SK-N-SH (cell line): ENCODE measurements at regions not wholly inside any gene's neighbourhood (a gene's known extent, or its start where the extent isn't known, plus 50 kb on each side); places are given as distances from the start of the nearest gene placed in this dataset.
A peak's percentile ranks its signal among the peaks of the same experiment; 100 is the strongest.

Source experiments
- CTCF ChIA-PET: fragments of 300-600, 350-600 bp; formaldehyde crosslinking; extraction: SDS; loops from one replicate; lab custom pipeline; 2021; lab: Yijun Ruan, JAX
- POLR2A ChIA-PET: fragments of 350-600 bp; sonication (Branson Sonifier 250); formaldehyde crosslinking; extraction: SDS; loops from one replicate; lab custom pipeline; 2020; ENCODE audit warnings: antibody characterized with exemption, inconsistent platforms; lab: Yijun Ruan, JAX
- DNase-seq: peaks from one replicate; pipeline ENCODE4 v3.0.0; 2012
- H2AFZ ChIP-seq: fragments of 200-600 bp; sonication (generic); 2 replicates; pipeline ENCODE4 v1.8.1; 2016; ENCODE audit warnings: antibody characterized with exemption, mild to moderate bottlenecking, low read depth
- H3F3A ChIP-seq: fragments of 200-600 bp; sonication (generic); replicated peaks from 2 replicates; pipeline ENCODE3; 2016; ENCODE audit warnings: antibody characterized with exemption, mild to moderate bottlenecking; ENCODE audit not compliant: insufficient read depth
- H3K27ac ChIP-seq, 2 experiments: fragments of 200-500 bp in 1 of 2; fragments of 200-600 bp in 1 of 2; sonication (Bioruptor generic) in 1 of 2; sonication (generic), shearing (Covaris generic) in 1 of 2; 2 replicates each; pipeline versions ENCODE4 v1.5.1 to v1.6.1; 2014 to 2016; ENCODE audit warnings: low read depth in 2 of 2, inconsistent platforms in 1 of 2, low read length in 1 of 2, mild to moderate bottlenecking in 1 of 2, mixed read lengths in 1 of 2
- H3K27me3 ChIP-seq: fragments of 200-600 bp; sonication (generic), shearing (Covaris generic); 2 replicates; pipeline ENCODE4 v1.6.1; 2016; ENCODE audit warnings: mixed run types; ENCODE audit not compliant: insufficient read depth
- H3K36me3 ChIP-seq, 2 experiments: fragments of 200-500 bp in 1 of 2; fragments of 200-600 bp in 1 of 2; sonication (Bioruptor generic) in 1 of 2; sonication (generic) in 1 of 2; replicated peaks in 1 of 2; 2 replicates each; pipeline versions ENCODE3 to v1.5.1; 2014 to 2016; ENCODE audit warnings: low read length in 1 of 2, mild to moderate bottlenecking in 1 of 2; ENCODE audit not compliant: insufficient read depth in 2 of 2, control insufficient read depth in 1 of 2
- H3K4me1 ChIP-seq, 2 experiments: fragments of 200-500 bp in 1 of 2; fragments of 200-600 bp in 1 of 2; sonication (Bioruptor generic) in 1 of 2; sonication (generic), shearing (Covaris generic) in 1 of 2; 2 replicates each; pipeline versions ENCODE4 v1.5.1 to v1.6.1; 2014 to 2016; ENCODE audit warnings: low read depth in 1 of 2, low read length in 1 of 2, mixed run types in 1 of 2; ENCODE audit not compliant: insufficient read depth in 2 of 2, control insufficient read depth in 1 of 2
- H3K4me2 ChIP-seq: fragments of 200-600 bp; sonication (generic), shearing (Covaris generic); 2 replicates; pipeline ENCODE4 v1.6.1; 2017; ENCODE audit warnings: mixed run types
- H3K4me3 ChIP-seq, 2 experiments: fragments of 200-500 bp in 1 of 2; fragments of 200-600 bp in 1 of 2; sonication (Bioruptor generic) in 1 of 2; sonication (generic), shearing (Covaris generic) in 1 of 2; 2 replicates each; pipeline versions ENCODE4 v1.5.1 to v1.8.1; 2014 to 2016; ENCODE audit warnings: low read depth in 2 of 2, inconsistent platforms in 1 of 2, low read length in 1 of 2, mild to moderate bottlenecking in 1 of 2, mixed read lengths in 1 of 2, moderate library complexity in 1 of 2
- H3K79me2 ChIP-seq: fragments of 200-600 bp; sonication (generic); 2 replicates; pipeline ENCODE4 v1.8.1; 2017; ENCODE audit warnings: mild to moderate bottlenecking; ENCODE audit not compliant: insufficient read depth
- H3K9ac ChIP-seq: fragments of 200-600 bp; sonication (generic); 2 replicates; pipeline ENCODE4 v1.6.1; 2017; ENCODE audit warnings: mixed run types
- H3K9me2 ChIP-seq: fragments of 200-600 bp; sonication (generic); 2 replicates; pipeline ENCODE4 v1.6.1; 2017; ENCODE audit warnings: mixed run types
- H3K9me3 ChIP-seq: fragments of 200-600 bp; sonication (generic); 2 replicates; pipeline ENCODE4 v1.6.1; 2017; ENCODE audit warnings: mixed run types, mild to moderate bottlenecking, moderate library complexity
- H4K20me1 ChIP-seq: fragments of 200-600 bp; sonication (generic); 2 replicates; pipeline ENCODE4 v1.6.1; 2017; ENCODE audit warnings: mild to moderate bottlenecking, mixed run types; ENCODE audit not compliant: insufficient read depth
- FOSL2 ChIP-seq: IDR thresholded peaks from 2 replicates; pipeline ENCODE4 v1.4.0; 2012; ENCODE audit warnings: low read depth, mild to moderate bottlenecking, moderate library complexity, borderline replicate concordance
- GATA2 ChIP-seq: sonication (generic); formaldehyde crosslinking; IDR thresholded peaks from 2 replicates; pipeline ENCODE4 v1.5.0; 2020; ENCODE audit warnings: mild to moderate bottlenecking, missing genetic modification reagents
- JUND ChIP-seq: IDR thresholded peaks from 2 replicates; pipeline ENCODE4 v1.4.0; 2012
- MEF2A ChIP-seq: IDR thresholded peaks from 2 replicates; pipeline ENCODE4 v1.4.0; 2012; ENCODE audit warnings: low read depth, borderline replicate concordance
- MXI1 ChIP-seq: IDR thresholded peaks from 2 replicates; pipeline ENCODE4 v1.6.1; 2012; ENCODE audit warnings: mild to moderate bottlenecking, low read depth, low read length, improper control_type of control experiment
- NFIC ChIP-seq: IDR thresholded peaks from 2 replicates; pipeline ENCODE4 v1.4.0; 2012; ENCODE audit warnings: borderline replicate concordance
- POLR2AphosphoS5 ChIP-seq: IDR thresholded peaks from 2 replicates; pipeline ENCODE4 v1.6.1; 2012; ENCODE audit warnings: low read depth, low read length
- RCOR1 ChIP-seq: fragments of 150-350 bp; IDR thresholded peaks from 2 replicates; pipeline ENCODE4 v1.6.1; 2017; ENCODE audit warnings: antibody characterized with exemption, low read length
- RFX5 ChIP-seq: IDR thresholded peaks from 2 replicates; pipeline ENCODE4 v1.6.1; 2012; ENCODE audit warnings: mild to moderate bottlenecking, improper control_type of control experiment, low read length
- RXRA ChIP-seq: IDR thresholded peaks from 2 replicates; pipeline ENCODE4 v1.4.0; 2012; ENCODE audit warnings: low read depth, mild to moderate bottlenecking, borderline replicate concordance
- YY1 ChIP-seq: IDR thresholded peaks from 2 replicates; pipeline ENCODE4 v1.4.0; 2012; ENCODE audit warnings: low read depth, mild to moderate bottlenecking
- WGBS: methylation state at CpG from one replicate; pipeline ENCODE4 v1.1.6; 2017; ENCODE audit warnings: low lambda C conversion rate; 5-methylcytosine and 5-hydroxymethylcytosine counted together
- TF ChIP-seq, protein P1 (sequence below): IDR thresholded peaks from 2 replicates; pipeline ENCODE4; 2012

DNA sequence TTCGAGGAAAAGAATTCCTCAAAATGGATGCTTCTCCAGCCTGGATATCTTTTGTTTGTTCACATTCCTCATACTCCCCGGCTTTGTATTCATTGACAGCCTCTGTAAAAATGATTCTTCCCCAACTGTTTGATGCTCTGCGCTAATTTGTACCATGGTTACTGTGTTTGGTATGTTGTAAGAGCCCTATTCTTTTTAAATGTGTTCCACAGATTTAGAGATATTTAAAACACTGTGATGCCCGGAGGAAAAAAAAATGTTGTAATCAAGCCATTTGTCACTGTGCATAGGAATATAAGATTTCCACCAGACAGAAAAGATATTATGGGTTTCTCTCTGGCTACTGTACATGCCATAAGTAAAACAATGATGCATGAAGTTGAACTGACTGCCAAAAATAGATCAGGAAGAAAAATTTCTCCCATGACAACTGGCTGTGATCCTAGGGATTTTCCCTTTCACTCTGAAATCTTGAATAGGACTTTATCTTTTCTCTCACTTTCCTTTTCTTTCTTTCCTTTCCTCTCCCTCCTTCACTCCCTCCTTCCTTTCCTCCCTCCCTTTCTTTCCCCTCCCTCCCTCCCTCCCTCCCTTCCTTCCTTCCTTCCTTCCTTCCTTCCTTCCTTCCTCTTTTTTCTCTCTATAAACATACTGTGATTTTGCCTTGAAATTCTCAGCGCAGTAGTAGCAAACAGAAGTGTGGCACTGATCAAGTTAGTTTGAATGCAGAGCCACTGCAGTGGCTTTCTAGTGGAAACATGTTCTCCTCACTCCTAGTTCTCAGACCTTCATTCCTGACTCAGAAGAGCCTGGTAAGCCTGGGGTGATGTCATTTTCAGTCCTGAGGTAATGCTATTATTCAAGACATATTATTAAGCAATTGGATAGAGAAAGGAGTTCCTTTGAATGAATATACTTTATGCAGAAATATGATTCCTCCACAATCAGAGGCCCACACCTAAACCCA is 254.9 kb upstream of the TBL1XR1 start:
- CTCF ChIA-PET = interaction anchor here (0.7 to 1.1 kb wide), 3 partner anchors 10 to 876 kb away, joined by 3 to 4 read pairs (median 3); no protein-coding TSS in a partner anchor
- no peaks in the 10 kb centered on the region for H3K27me3 ChIP-seq
- H2AFZ ChIP-seq = peak overlapping the region; percentile 61; the same call in 1 of the 2 replicates
- peak overlapping the region; percentile 39; the same call in 1 of the 2 replicates for H3K4me2 ChIP-seq
- H3K9me3 ChIP-seq = no peaks in the 10 kb centered on the region
- POLR2A ChIA-PET = no interaction called here
- no peaks in the 10 kb centered on the region for H3K36me3 ChIP-seq
- peaks cover 8 to 19% of the 10 kb centered on the region in 2 experiments; a peak in 3 of 4 replicates for H3K4me1 ChIP-seq
- peak overlapping the region; percentile 74 to 79 for H3K27ac ChIP-seq
- no peaks in the 10 kb centered on the region for H3K79me2 ChIP-seq
- peaks cover 8% of the 10 kb centered on the region for H3F3A ChIP-seq
- TF ChIP-seq RCOR1 = peak; percentile 36
- no peak for TF ChIP-seq POLR2AphosphoS5
- peak; percentile 86 for TF ChIP-seq MEF2A
- TF ChIP-seq, protein P1, sequence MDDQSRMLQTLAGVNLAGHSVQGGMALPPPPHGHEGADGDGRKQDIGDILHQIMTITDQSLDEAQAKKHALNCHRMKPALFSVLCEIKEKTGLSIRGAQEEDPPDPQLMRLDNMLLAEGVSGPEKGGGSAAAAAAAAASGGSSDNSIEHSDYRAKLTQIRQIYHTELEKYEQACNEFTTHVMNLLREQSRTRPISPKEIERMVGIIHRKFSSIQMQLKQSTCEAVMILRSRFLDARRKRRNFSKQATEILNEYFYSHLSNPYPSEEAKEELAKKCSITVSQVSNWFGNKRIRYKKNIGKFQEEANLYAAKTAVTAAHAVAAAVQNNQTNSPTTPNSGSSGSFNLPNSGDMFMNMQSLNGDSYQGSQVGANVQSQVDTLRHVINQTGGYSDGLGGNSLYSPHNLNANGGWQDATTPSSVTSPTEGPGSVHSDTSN = peak; percentile 61; the same call in 1 of the 2 replicates
- peak; percentile 55 for TF ChIP-seq GATA2 (CRISPR knock-in tag)
- TF ChIP-seq RXRA = no peak
- no peak for TF ChIP-seq YY1
- peak; percentile 19; the same call in 1 of the 2 replicates for TF ChIP-seq JUND
- TF ChIP-seq MXI1 = no peak
- TF ChIP-seq NFIC = peak; percentile 49; the same call in 1 of the 2 replicates
- peak; percentile 40; the same call in 1 of the 2 replicates for TF ChIP-seq FOSL2
- 36% methylated on average over 5 of the region's 5 CpGs for WGBS
- H3K9me2 ChIP-seq = no peaks in the 10 kb centered on the region
- peak overlapping the region; percentile 54; the same call in 1 of the 2 replicates for H3K9ac ChIP-seq
- H4K20me1 ChIP-seq = no peaks in the 10 kb centered on the region
- H3K4me3 ChIP-seq = no peak overlapping the region
- peak; percentile 36 for DNase-seq

DNA sequence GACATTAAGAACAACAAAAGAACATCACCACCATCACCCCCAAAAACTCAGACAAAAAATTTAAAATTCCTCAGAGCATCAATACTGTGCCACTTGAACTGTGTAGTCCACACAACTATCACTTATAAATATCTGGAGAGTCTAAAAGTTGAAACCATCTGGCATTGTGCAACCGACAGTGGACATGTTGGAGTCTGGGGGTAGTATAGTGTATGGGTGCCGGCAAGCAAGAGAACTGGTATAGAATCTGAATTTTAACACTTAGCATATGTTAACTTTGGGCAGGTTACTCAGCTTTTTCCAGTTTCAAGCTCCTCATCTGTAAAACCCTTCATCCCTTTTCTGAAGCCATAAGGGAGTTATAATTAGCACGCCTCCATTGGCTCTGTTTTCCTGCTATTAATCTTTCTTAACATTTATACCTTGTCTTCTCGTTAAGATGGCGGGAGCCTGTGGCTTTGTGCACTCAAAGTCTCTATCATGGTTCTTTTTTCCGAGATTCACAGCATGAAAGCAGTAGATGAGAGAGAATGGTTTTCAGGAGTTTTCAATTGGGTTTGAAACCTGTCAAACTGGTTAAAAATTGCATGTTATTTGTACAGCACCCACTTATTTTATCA is 255.7 kb upstream of the TBL1XR1 start:
- no peak overlapping the region for H3K4me3 ChIP-seq
- 96% methylated on average over 6 of the region's 6 CpGs for WGBS
- POLR2A ChIA-PET = no interaction called here
- no peaks in the 10 kb centered on the region for H3K27me3 ChIP-seq
- H3K4me2 ChIP-seq = no peak overlapping the region; the same call in 1 of the 2 replicates
- no peak overlapping the region; the same call in 1 of the 2 replicates for H3K9ac ChIP-seq
- peaks cover 8 to 19% of the 10 kb centered on the region in 2 experiments; a peak in 3 of 4 replicates for H3K4me1 ChIP-seq
- no peaks in the 10 kb centered on the region for H4K20me1 ChIP-seq
- DNase-seq = no peak
- peak overlapping the region; percentile 74 to 79 for H3K27ac ChIP-seq
- CTCF ChIA-PET = no interaction called here
- H3K9me3 ChIP-seq = no peaks in the 10 kb centered on the region
- no peak for TF ChIP-seq RFX5
- H3K79me2 ChIP-seq = no peaks in the 10 kb centered on the region
- no peak overlapping the region for H2AFZ ChIP-seq
- peaks cover 8% of the 10 kb centered on the region for H3F3A ChIP-seq
- H3K36me3 ChIP-seq = no peaks in the 10 kb centered on the region
- no peaks in the 10 kb centered on the region for H3K9me2 ChIP-seq
